AG08395 (cell line): ENCODE measurements at regions not wholly inside any gene's neighbourhood (a gene's known extent, or its start where the extent isn't known, plus 50 kb on each side); places are given as distances from the start of the nearest gene placed in this dataset.
"Not testable (repeated sequence)": the region's sequence is repeated elsewhere in the genome, so short reads cannot be mapped to it uniquely, and the experiment has no call there.

ENCODE experiments used
- DNase-seq: peaks from one replicate; pipeline ENCODE4 v3.0.0; 2012; ENCODE audit warnings: mixed read lengths, low spot score

DNA sequence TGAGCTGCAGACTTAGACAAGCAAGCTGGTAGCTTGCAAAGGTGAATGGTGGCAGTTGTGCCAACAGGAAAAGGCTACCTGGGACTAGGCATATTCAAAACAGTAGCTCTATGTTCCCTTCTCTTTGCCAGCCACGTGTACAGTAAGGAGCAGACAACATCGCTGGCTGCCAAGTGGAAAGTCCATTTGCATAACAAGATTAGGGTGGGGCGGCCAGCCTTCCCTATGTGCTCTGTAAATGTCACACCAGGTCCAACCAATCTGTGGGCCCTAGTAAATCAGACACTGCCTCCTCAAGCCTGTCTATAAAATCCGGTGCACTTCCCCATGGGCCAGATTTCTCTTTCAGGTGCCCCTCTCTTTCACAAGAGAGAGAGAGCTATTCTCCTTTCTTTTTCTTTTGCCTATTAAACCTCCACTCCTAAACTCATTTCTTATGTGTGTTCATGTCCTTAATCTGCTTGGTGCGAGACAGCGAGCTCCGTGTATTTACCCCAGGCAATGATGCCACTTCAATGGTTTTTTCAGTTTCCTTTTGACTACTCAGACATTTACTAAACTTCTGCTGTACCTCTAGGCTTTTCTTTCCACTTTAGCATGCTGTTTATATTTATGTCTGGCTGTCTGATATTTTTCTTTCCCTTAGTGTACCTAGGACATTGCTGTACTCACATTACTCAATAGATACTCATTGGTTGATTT, 297.4 kb upstream of the GCFC2 start:
- DNase-seq: no peak

DNA sequence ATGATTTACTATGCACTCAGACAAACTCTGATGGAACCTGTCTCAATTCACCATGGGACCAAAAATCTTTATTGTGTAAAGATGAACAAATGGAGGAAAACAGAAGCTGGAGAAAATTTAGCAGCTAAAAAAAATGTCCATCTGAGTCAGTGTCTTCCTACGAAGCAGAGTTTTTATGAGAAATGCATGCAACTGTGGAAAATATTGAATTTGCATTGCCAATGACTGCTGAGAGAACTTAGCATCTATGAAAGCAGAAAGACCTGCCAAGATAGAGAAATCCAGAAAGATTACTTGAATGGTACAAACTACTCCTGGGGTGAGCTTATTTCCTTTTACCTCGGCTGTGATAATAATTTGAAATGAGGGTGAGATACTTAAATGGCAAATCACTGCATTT, 289.7 kb upstream of the GCFC2 start:
- no peak for DNase-seq

DNA sequence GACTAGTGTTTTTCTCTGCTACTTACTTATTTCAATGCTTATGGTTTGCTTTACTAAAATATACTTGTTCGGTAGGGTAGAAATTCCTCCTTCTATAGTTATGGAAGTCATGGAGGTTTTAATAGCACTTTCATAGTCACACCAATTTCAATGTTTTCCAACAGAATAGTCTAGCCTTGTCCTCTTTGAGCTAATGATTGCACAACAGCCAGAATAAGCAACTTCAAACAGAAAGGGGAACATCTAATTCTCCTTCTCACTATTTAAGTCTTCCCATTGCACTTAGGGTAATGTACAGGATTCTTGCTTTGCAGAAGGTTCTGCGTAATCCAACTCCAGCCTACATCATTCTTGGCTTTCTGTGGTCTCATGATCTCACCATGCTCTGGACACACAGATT, 287.7 kb upstream of the GCFC2 start:
- DNase-seq: no peak

DNA sequence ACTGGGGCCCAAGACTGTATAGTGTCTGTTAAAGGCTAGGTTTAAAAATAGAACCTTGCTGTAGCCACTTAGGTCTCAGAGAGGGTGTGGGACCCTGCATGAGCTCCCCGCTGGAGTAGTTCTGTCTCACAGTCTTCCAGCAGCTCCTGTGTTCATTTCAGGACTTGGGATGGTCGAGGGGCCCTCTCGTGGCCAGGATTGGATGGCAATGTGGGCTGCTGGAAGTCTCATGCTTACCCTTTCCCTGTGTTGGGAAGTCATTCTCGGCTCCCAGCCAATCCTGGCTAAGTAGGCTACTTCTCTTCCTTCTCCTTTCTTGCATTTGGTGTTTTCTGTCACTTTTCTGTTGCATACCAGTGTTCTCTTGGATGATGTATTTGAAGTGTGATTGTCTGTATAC, 284.0 kb upstream of the GCFC2 start:
- DNase-seq: no peak

DNA sequence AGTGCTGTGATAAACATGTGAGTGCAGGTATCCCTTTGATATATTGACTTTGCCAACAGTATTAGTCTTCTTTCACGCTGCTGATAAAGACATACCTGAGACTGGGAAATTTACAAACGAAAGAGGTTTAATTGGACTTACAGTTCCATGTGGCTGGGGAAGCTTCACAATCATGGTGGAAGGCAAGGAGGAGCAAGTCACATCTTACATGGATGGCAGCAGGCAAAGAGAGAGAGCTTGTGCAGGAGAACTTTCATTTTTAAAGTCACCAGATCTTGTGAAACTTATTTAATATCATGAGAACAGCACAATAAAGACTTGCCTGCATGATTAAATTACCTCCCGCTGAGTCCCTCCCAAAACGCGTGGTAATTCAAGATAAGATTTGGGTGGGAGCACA, 277.9 kb upstream of the GCFC2 start:
- DNase-seq: not testable (repeated sequence)

DNA sequence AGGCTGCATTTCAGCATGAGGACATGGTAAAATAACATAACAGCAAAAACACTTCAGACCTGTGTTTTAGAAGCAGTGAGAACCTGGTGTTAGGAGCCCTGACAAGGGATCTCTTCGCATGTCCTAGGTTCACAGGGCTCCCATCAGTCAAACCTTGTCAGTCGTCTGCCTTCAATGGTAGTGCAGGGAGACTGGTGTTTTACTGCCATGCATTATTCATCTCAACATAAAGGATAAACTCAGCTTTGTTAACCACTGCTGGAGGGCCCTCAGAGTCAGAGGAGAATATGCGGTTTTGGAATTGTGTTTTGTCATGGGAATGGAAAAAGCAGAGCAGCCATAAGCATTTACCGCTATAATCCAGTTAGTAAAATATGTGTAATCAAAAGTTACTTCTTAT, 275.9 kb upstream of the GCFC2 start:
- DNase-seq: no peak

DNA sequence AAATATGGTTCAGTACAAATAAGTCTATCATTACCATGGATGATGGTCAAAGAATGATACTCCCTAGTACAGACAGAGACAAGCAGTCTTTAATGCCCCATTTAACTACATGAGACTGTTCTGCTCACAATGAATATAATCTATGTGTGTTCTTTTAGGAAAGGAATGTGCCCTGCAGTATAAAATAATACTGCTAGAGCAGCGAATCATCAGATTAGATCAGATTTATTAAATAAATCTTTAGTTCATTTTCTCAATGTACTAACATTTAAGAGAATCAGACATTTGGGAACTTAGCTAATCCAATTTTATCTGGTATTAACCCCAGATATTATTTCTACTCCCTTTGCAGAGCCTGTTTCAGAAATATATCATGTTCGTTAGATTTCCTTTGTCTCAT, 272.0 kb upstream of the GCFC2 start:
- DNase-seq: no peak

DNA sequence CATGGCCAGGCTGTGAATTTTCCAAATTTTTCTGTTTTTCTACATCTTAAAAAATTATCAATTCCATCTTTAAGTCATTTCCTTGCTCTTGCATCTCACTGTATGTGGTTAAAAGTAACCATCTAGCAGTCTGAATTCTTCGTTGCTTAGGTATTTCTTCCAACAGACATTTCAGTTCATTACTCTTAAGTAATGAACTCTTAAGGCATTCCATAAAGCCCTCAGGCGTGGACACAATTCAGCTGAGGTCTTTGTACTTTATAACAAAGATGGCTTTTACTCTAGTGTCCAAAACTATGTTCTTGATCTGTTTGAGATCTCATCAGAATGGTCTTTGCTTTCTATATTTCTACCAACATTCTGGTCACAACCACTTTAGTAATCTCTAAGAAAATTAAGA, 253.9 kb upstream of the GCFC2 start:
- DNase-seq: no peak

DNA sequence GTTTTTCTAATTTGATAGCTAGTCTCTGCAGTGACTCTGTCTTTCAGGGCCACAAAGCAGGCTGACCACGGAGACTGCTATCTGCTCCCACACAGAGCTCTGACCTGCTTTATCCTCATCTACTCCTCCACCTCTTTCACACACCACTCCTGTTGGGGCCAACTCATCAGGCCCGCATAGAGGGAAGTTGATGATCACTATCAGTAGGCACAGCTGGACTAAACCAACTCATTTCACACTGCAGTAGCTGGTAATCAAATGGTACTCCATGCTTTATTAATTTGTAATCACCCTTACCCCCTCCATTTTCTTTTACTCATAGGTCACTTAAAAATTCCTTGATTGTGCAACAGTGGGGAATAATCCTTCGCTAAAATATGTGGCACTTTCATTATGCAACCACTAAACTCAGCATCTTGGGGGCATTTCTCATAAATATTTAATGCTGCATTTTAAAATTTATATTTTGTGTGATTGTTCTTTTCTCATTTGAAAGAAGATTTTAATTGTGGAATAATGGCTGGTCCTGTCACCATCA, 249.8 kb upstream of the GCFC2 start:
- no peak for DNase-seq

DNA sequence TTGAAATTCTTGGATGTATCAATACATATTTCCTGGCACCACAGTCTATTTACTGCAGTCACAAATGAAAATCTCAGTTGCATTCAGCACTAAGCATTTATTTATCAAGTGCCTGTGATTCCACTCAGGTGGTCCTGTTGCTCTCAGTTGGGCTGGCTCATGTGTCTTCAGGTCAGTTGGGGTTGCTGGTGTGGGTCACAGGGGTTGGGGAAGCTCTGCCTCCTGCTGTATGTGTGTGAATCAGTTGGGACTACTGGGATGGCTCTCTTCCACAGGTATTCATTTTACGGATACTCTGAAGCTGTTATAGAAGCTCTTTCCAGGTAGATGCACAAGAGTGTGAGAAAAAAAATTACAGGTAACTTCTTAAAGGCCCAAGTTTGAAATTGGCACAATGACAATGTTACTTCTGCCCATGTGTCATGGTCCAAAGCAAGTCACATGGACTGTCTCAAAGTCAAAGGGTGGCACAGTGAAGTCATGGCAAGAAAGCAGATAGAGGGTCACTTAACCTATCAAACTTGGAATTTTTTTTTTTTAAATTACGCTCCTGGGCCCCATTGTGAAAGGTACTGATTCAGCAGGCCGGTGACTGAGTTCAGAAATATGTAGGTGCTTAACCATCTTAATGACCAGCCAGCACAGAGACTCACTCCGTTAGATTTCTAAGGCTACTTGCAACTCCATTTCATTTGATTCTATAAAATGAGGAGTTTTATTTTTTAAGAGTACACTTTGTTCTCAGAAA, 249.2 kb upstream of the GCFC2 start:
- no peak for DNase-seq

DNA sequence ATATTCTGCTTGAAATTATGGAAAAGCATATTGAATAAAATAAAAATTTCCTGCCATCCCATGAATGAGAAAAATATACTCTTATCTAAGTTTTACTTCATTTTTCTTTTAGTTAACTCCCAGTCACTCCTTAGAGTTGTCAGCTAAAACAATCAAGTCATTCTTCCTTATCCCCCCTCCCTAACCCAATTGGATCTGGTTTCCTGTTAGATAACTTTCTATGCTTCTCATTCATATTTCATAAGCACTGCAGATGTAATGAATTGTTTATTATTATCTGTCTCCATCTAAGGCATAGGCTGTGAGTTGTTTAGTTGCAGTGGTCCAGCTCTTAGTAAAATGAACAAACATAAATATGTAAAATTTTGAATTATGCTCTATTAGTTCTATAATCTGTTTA, 244.0 kb upstream of the GCFC2 start:
- no peak for DNase-seq

DNA sequence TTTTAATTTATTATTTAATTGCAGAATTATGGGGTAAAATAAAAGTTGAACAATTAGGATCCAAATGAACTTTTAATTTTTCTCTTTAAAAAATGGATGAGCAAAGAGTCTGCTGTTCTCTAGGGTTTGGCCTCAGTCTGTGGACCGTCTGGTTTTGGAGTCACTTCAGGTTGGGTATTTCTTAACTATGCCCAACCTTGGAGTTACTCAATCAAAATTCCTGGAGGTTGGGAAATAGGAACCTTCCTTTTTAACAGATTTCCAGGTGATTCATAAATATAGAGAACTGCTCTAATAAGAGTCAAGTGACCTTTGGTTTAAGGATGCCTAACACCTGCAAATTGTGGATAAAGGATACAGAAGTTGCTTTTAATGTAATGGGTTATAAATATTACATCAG, 241.5 kb upstream of the GCFC2 start:
- no peak for DNase-seq

DNA sequence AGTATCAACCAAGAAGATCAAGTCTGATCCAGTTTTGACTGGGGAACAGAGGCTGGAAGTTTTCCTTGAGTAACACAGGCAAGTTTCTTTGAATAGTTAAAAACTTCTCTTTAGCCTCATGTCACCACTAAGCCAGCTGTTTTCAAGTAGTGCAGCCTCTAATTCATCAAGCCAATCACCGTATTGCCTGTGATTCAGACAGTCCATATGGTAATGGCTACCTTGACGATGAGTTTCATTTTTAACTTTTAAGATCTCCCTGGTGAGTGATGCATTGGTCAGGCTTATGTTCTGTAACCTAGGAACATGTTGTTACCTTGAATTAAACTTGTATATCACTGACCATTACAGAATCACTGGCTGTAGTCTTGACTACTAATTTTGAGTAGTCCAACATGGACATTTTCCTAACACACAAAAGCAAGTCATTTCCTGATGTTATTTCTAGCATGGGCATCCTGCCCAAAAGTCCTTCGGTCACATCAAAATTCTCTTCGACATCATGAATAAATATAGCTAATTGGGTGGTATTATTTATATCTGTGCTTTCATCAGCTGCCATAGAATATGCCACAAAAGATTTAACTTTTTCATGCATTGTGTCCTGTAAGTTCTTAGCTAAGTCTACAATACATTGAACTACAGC, 238.8 kb upstream of the GCFC2 start:
- no peak for DNase-seq

DNA sequence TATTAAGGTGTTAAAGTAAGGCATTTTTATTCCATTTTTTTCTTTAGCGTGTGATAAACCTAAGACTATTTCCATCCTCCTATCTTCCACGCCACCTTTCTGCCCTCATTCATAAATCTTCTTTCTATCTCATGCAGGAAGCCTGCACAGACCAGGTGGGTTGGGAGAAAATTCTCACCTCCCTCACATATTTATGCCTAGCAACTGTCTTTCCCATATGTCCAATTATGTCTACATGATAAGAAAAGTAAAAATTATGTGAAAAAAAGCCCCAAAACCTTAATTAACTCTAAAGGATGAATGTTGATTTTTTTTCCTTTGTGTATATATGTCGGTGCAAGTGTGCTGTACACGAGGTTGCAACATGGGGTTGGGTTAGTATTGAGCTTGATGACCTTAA, 225.6 kb upstream of the GCFC2 start:
- no peak for DNase-seq

DNA sequence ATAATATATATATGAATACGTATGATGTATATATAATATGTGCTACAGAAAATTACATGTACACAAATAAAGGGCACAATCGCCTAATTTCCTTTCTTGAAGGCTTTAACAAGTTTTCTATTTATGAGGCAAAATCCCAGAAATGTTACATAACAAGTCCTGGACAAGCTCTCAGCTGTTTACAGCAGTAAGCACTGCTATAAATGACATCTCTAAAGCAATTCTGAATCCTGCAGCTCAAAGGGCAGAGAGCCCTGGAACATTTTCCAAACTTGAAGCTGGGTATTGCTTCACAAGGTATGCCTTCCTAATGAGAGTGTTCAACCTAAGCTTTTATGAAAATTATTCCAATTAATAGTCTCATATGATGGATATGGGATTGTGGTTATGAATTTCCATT, 222.3 kb upstream of the GCFC2 start:
- no peak for DNase-seq

DNA sequence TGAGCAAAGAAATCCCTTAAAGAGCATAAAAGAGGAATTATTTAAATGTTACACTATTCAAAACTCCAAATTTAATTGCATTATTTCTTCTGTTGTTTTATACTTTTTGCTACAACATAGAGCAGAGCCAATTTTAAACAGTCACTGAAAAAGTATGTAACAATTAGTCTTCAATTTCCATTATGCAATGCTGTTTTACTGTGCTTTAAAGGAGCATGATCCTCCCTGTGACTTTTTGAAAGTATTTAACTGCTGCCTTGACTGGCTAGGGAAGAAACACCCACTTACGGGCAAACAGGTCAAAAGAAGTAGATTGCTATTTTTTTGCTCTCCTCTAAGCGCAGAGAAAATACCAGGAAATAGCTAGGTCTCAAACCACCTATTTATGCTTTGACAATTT, 217.4 kb upstream of the GCFC2 start:
- no peak for DNase-seq

DNA sequence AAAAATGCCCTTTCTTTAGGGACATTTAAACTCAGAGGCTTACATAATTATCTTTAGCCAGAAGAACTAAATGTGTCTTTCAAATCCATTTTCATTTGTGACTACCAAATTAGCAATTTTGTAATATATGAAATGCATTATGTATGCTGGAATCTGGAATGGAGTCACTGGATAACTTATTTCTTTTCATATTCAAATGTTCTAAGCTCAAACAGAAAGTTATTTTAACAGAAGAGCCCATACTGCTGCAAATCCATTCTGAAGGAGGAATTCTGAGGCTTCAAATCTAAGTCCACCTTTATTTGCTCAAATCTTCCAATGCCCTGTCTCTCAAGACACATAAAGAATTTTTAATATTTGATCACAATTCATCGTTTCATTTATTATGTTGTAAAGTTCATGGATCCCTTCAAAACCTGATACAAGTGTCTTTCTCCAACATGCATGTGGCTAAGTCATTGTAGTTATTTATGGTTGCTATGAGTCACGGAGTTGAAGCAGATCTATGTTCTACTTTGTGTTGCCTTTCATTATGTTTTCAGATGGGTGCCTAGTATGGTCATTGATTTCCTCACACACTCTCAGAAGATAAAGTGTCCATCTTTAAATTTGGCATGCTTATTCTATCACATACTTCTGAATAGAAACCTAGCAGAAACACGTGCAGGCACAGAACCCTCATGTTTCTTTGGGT, 214.8 kb upstream of the GCFC2 start:
- no peak for DNase-seq

DNA sequence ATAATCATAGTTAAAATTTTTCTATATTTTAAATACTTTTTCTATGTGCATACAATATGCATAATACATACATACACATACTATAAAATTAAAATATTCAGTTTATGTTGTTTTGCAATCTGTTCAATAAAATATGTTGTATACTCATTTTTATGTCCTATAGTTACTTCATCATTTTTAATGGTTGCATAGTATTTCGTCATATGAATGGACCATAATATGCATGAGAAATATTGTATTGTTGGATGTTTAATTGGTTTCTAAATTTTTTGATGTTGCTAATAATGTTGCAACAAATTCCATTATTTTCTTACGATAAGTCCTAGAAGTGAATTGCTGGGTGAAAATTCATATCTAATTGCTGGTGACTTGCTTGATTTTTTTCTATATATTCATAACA, 211.5 kb upstream of the GCFC2 start:
- DNase-seq: no peak

DNA sequence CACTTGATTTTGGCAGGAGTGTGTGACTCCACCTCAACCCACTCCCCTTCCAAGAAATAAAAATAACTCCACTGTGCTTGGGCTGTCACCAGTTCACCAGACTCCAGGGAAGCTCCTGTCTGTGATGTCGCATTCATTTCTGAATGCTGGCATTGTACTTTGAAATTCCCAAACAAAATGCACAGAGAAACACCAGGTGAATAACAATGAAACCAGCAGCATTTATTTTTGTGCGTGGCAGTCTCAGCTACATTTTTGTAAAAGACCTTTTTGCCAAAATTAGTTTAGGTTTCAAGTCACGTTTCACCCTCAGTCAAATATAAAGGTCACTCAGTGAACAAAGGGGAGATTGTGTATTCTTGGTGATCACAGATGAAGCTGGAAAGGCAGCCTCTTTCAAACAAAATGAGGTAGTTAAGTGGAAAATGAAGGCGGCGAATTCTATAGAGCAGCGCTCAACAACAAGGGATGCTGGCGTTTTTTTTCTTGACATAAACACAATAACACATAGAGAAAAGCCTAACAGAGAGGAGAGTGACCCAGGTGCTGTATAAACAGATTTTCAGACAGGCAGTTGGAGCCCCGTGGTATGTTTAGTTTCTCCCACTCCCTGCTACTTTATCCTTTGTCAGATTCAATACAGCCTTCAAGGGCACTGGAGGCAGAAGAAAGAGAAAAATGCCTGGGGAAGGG, 210.3 kb upstream of the GCFC2 start:
- no peak for DNase-seq

DNA sequence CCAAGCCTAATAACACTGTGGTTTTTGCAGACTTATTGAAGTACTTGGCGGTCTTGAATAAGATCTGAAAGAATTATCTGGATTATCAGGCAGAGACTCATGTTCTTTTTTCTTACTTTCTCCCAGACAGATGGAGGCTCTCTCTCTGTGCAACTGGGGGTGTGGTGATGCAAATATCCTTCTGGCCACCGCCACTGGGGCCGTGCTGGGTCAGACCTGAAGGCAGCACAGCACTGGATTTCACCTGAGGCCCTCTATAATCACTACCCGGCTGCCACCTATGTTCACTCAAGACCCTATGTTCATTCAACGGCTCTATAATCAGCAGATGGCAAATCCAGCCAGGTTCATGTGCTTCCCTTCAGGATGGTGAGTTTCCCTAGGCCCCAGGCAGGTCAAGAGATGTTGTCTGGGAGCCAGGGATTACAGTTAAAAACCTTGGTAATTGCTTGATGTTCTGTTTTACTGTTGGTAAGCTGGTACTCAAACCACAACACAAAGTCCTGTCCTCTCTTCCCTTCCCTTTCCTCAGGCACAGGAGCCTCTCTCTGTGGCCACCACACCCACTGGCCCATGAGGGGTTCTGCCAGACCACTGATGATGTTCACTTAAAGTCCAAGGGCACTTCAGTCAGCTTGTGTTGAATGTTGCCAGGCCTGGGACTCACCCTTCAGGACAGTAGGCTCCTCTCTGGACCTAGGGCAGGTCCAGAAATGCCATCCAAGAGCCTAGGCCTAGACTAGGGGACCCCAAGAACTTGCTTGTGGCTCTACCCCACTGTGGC, 205.3 kb upstream of the GCFC2 start:
- no peak for DNase-seq

DNA sequence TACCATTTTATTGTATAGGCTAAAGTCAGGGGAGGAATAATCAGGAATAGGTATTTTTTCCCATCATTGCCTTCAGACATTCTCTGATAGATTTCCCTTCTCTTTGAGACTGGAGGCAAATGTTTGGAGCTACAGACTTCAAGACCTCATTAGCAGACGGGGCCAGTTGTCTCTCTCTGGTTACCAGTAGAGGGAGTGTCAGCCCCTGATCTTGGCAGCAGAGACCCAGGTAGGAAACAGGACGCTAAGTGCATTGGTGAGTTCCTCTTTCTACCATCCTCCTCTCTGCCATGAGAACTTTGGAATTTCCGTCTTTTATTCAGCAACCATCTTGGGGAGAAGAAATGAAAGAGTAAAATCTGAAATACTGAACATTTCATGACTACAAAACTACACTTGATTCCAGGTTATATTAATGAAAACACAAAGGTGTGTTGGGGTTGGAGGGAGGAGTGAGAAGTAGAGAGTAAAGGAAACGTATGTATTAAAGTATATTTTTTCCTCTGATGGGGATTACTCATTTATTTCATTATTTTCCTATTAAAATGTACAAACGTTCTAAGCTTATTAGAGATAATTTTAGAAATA, 186.2 kb upstream of the GCFC2 start:
- DNase-seq: no peak
